H1 (cell line): ENCODE measurements at regions not wholly inside any gene's neighbourhood (a gene's known extent, or its start where the extent isn't known, plus 50 kb on each side); places are given as distances from the start of the nearest gene placed in this dataset.

Source experiments
- CTCF ChIA-PET: fragments of 300-600 bp; sonication (Branson Sonifier 250); formaldehyde crosslinking; loops from one replicate; lab custom pipeline; 2021; ENCODE audit not compliant: partially characterized antibody; lab: Charles Lee
- POLR2A ChIA-PET: fragments of 300-600 bp; sonication (Branson Sonifier 250); formaldehyde crosslinking; loops from one replicate; lab custom pipeline; 2021; ENCODE audit warnings: inconsistent platforms; ENCODE audit not compliant: partially characterized antibody; lab: Charles Lee
- DNase-seq, 2 experiments: peaks; one replicate each; pipeline versions ENCODE4 v3.0.0 to v3.0.0-alpha.2; 2010 to 2022; ENCODE audit warnings: low spot score in 2 of 2, low read depth in 1 of 2, mixed read lengths in 1 of 2
- FAIRE-seq: peaks from 2 replicates; lab custom pipeline; 2011; peaks lifted over from hg19 to GRCh38; lab: Jason Lieb, UNC
- H2AFZ ChIP-seq: 2 replicates; pipeline ENCODE4 v1.8.1; 2012; ENCODE audit warnings: low read length, inconsistent platforms
- H2AK5ac ChIP-seq: 2 replicates; pipeline ENCODE4 v1.6.1; 2013; ENCODE audit warnings: low read depth, low read length
- H2BK120ac ChIP-seq: replicated peaks from 2 replicates; pipeline ENCODE3; 2013; ENCODE audit warnings: low read depth, low read length, inconsistent platforms
- H2BK12ac ChIP-seq: 2 replicates; pipeline ENCODE4 v1.6.1; 2013; ENCODE audit warnings: low read depth, low read length
- H2BK15ac ChIP-seq: 2 replicates; pipeline ENCODE4 v1.6.1; 2013; ENCODE audit warnings: low read length
- H2BK20ac ChIP-seq: 2 replicates; pipeline ENCODE4 v1.6.1; 2013; ENCODE audit warnings: low read length
- H2BK5ac ChIP-seq: 2 replicates; pipeline ENCODE4 v1.6.1; 2013; ENCODE audit warnings: low read depth, low read length
- H3K14ac ChIP-seq: 2 replicates; pipeline ENCODE4 v1.6.1; 2013; ENCODE audit warnings: inconsistent platforms; ENCODE audit not compliant: insufficient read length
- H3K18ac ChIP-seq: 2 replicates; pipeline ENCODE4 v1.6.1; 2013; ENCODE audit warnings: low read length; ENCODE audit errors: extremely low read depth
- H3K23ac ChIP-seq: 2 replicates; pipeline ENCODE4 v1.6.1; 2013; ENCODE audit warnings: inconsistent platforms; ENCODE audit not compliant: insufficient read length
- H3K23me2 ChIP-seq: 2 replicates; pipeline ENCODE4 v1.6.1; 2013; ENCODE audit warnings: low read depth, low read length
- H3K27ac ChIP-seq: 2 replicates; pipeline ENCODE4 v1.6.1; 2011; ENCODE audit warnings: low read depth, low read length, inconsistent platforms
- H3K27me3 ChIP-seq, 4 experiments: replicated peaks in 1 of 4; 1 replicate in 1 of 4; 2 replicates in 3 of 4; pipeline versions ENCODE4 v1.6.1 to v1.8.1; 2011 to 2013; ENCODE audit warnings: low read length in 3 of 4, mild to moderate bottlenecking in 3 of 4, inconsistent platforms in 2 of 4, mixed read lengths in 2 of 4, moderate library complexity in 1 of 4; ENCODE audit not compliant: control insufficient read depth in 3 of 4, insufficient read depth in 3 of 4; ENCODE audit errors: extremely low read depth in 1 of 4
- H3K36me3 ChIP-seq, 4 experiments: 2 replicates each; pipeline versions ENCODE4 v1.6.1 to v1.8.1; 2011 to 2013; ENCODE audit warnings: mild to moderate bottlenecking in 4 of 4, low read length in 3 of 4, moderate library complexity in 2 of 4, control low read depth in 1 of 4, inconsistent platforms in 1 of 4; ENCODE audit not compliant: insufficient read depth in 4 of 4, control insufficient read depth in 2 of 4
- H3K4ac ChIP-seq: replicated peaks from 2 replicates; pipeline ENCODE3; 2013; ENCODE audit warnings: low read length, low read depth, mixed read lengths, inconsistent platforms; ENCODE audit not compliant: insufficient read length
- H3K4me1 ChIP-seq, 4 experiments: replicated peaks in 1 of 4; 1 replicate in 1 of 4; 2 replicates in 3 of 4; pipeline versions ENCODE4 v1.6.1 to v1.8.1; 2011 to 2013; ENCODE audit warnings: low read length in 3 of 4, inconsistent platforms in 2 of 4, mixed read lengths in 1 of 4; ENCODE audit not compliant: insufficient read depth in 4 of 4, control insufficient read depth in 3 of 4
- H3K4me2 ChIP-seq, 2 experiments: 2 replicates each; pipeline versions ENCODE4 v1.6.1 to v1.8.1; 2011 to 2013; ENCODE audit warnings: low read depth in 2 of 2, low read length in 2 of 2, control low read depth in 1 of 2, inconsistent platforms in 1 of 2, mild to moderate bottlenecking in 1 of 2; ENCODE audit not compliant: insufficient read depth in 1 of 2
- H3K4me3 ChIP-seq, 4 experiments: fragments of 200-600, 300-600 bp in 1 of 4; sonication (generic), shearing (Covaris generic), sonication (Bioruptor Twin) in 1 of 4; 2 replicates each; pipeline versions ENCODE4 v1.5.1 to v1.8.1; 2011 to 2016; ENCODE audit warnings: low read length in 4 of 4, low read depth in 3 of 4, control low read depth in 2 of 4, inconsistent platforms in 2 of 4, mild to moderate bottlenecking in 2 of 4, mixed read lengths in 1 of 4, moderate library complexity in 1 of 4; ENCODE audit not compliant: insufficient read depth in 2 of 4; ENCODE audit errors: extremely low read depth in 1 of 4
- H3K56ac ChIP-seq: replicated peaks from 2 replicates; pipeline ENCODE3; 2013; ENCODE audit warnings: low read depth, mild to moderate bottlenecking, mixed read lengths, low read length, inconsistent platforms; ENCODE audit not compliant: insufficient read length
- H3K79me1 ChIP-seq: 2 replicates; pipeline ENCODE4 v1.6.1; 2013; ENCODE audit warnings: low read depth, low read length, control low read depth
- H3K79me2 ChIP-seq, 2 experiments: 2 replicates each; pipeline versions ENCODE4 v1.6.1 to v1.8.1; 2012 to 2013; ENCODE audit warnings: low read length in 2 of 2, mild to moderate bottlenecking in 2 of 2, inconsistent platforms in 1 of 2; ENCODE audit not compliant: insufficient read depth in 2 of 2, control insufficient read depth in 1 of 2
- H3K9ac ChIP-seq, 4 experiments: replicated peaks in 1 of 4; 1 replicate in 1 of 4; 2 replicates in 3 of 4; pipeline versions ENCODE4 v1.6.1 to v1.8.1; 2011 to 2013; ENCODE audit warnings: low read depth in 3 of 4, low read length in 3 of 4, control low read depth in 2 of 4, mild to moderate bottlenecking in 2 of 4, moderate library complexity in 2 of 4, inconsistent platforms in 1 of 4; ENCODE audit errors: extremely low read depth in 1 of 4
- H3K9me3 ChIP-seq, 2 experiments: 2 replicates each; pipeline versions ENCODE4 v1.6.1 to v1.8.1; 2012 to 2013; ENCODE audit warnings: mild to moderate bottlenecking in 2 of 2, moderate library complexity in 2 of 2, control low read depth in 1 of 2, inconsistent platforms in 1 of 2, low read depth in 1 of 2, low read length in 1 of 2, mixed read lengths in 1 of 2; ENCODE audit not compliant: insufficient read depth in 2 of 2
- H4K20me1 ChIP-seq, 2 experiments: replicated peaks in 1 of 2; 2 replicates each; pipeline versions ENCODE3 to v1.8.1; 2011 to 2013; ENCODE audit warnings: inconsistent platforms in 2 of 2, low read length in 2 of 2, mild to moderate bottlenecking in 1 of 2; ENCODE audit not compliant: insufficient read depth in 2 of 2, control insufficient read depth in 1 of 2
- H4K5ac ChIP-seq: 2 replicates; pipeline ENCODE4 v1.6.1; 2013; ENCODE audit warnings: low read length, low read depth, mixed read lengths, inconsistent platforms; ENCODE audit not compliant: insufficient read length
- H4K8ac ChIP-seq: 2 replicates; pipeline ENCODE4 v1.8.0; 2013; ENCODE audit warnings: mild to moderate bottlenecking, moderate library complexity, low read length, inconsistent platforms; ENCODE audit not compliant: insufficient read depth; ENCODE audit errors: extremely low read depth
- H4K91ac ChIP-seq: replicated peaks from 2 replicates; pipeline ENCODE3; 2013; ENCODE audit warnings: low read length, mixed read lengths, inconsistent platforms; ENCODE audit not compliant: insufficient read length
- CREB1 ChIP-seq: IDR thresholded peaks from 2 replicates; pipeline ENCODE4 v1.6.1; 2012; ENCODE audit warnings: inconsistent platforms
- EGR1 ChIP-seq: IDR thresholded peaks from 2 replicates; pipeline ENCODE4 v1.6.1; 2011; ENCODE audit warnings: low read depth, low read length, borderline replicate concordance
- WGBS, 2 experiments: shearing (Covaris generic) in 1 of 2; methylation state at CpG; one replicate each; pipeline versions ENCODE4 v1.1.6 to v1.1.7; 2013 to 2015; ENCODE audit warnings: low lambda C conversion rate in 2 of 2, mixed read lengths in 2 of 2, inconsistent platforms in 1 of 2, low coverage in 1 of 2, missing lambda C conversion rate in 1 of 2; ENCODE audit not compliant: insufficient replicate concordance in 2 of 2, insufficient coverage in 1 of 2, insufficient read length in 1 of 2; ENCODE audit errors: extremely low coverage in 1 of 2, missing lambda C conversion rate in 1 of 2; 5-methylcytosine and 5-hydroxymethylcytosine counted together
- TF ChIP-seq, protein P1 (sequence below): IDR thresholded peaks from 2 replicates; pipeline ENCODE4 v1.6.1; 2012; ENCODE audit warnings: inconsistent platforms

GRCh38 chr2:120820953-120821279 lies 85.2 kb downstream of the GLI2 start:
- H3K27me3 ChIP-seq, result no peaks in the 10 kb centered on the region
- no peaks in the 10 kb centered on the region for H3K9me3 ChIP-seq
- no peak overlapping the region for H3K56ac ChIP-seq
- no peak overlapping the region for H3K14ac ChIP-seq
- peaks cover 24% of the 10 kb centered on the region for H3K79me1 ChIP-seq
- POLR2A ChIA-PET, result interaction anchor here (0.6 to 1.5 kb wide), 3 partner anchors 8 to 178 kb away, joined by 3 read pairs; no protein-coding TSS in a partner anchor
- 79% methylated on average over 10 of the region's 10 CpGs; no CpG with 5 or more reads in 1 of the 2 experiments for WGBS, 2 experiments
- H4K8ac ChIP-seq, result no peak overlapping the region
- no peak overlapping the region for H2AFZ ChIP-seq
- no peak overlapping the region for H2BK15ac ChIP-seq
- no peak overlapping the region for H2BK12ac ChIP-seq
- 0 out of 8 replicates have a peak, but pooled peaks cover 0 to 4% (median 0%) of the 10 kb centered on the region in 4 experiments for H3K36me3 ChIP-seq
- peaks cover 13 to 18% of the 10 kb centered on the region in 2 experiments for H4K20me1 ChIP-seq
- no peak overlapping the region for H3K9ac ChIP-seq
- no peak overlapping the region for H4K5ac ChIP-seq
- H3K23me2 ChIP-seq, result no peaks in the 10 kb centered on the region
- no peak overlapping the region for H3K4me3 ChIP-seq
- peaks cover 0 to 30% of the 10 kb centered on the region in 2 experiments; a peak in 2 of 4 replicates for H3K79me2 ChIP-seq
- H2BK120ac ChIP-seq, result no peak overlapping the region
- H3K18ac ChIP-seq, result no peak overlapping the region
- TF ChIP-seq EGR1, result peak; percentile 38; the same call in 1 of the 2 replicates
- TF ChIP-seq CREB1, result no peak
- TF ChIP-seq, protein P1, sequence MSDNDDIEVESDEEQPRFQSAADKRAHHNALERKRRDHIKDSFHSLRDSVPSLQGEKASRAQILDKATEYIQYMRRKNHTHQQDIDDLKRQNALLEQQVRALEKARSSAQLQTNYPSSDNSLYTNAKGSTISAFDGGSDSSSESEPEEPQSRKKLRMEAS, result 0 out of 2 replicates have a peak, but pooled peaks have one; percentile 35
- no peak overlapping the region for H3K4ac ChIP-seq
- no peak overlapping the region for H4K91ac ChIP-seq
- H3K4me2 ChIP-seq, result no peak overlapping the region
- CTCF ChIA-PET, result interaction anchor here (1.2 to 2.8 kb wide), 6 partner anchors 10 to 259 kb away, joined by 3 to 20 read pairs (median 3); no protein-coding TSS in a partner anchor
- no peak overlapping the region for H2AK5ac ChIP-seq
- H3K23ac ChIP-seq, result no peak overlapping the region
- FAIRE-seq (no peak), DNase-seq (no peak)
- H3K4me1 ChIP-seq, result peaks cover 0 to 28% (median 21%) of the 10 kb centered on the region in 4 experiments; a peak in 6 of 7 replicates
- no peak overlapping the region for H2BK20ac ChIP-seq
- H2BK5ac ChIP-seq, result no peak overlapping the region
- H3K27ac ChIP-seq, result no peak overlapping the region
